ENCODE measurements at regions not wholly inside any gene's neighbourhood (a gene's known extent, or its start where the extent isn't known, plus 50 kb on each side); places are given as distances from the start of the nearest gene placed in this dataset.

DNA sequence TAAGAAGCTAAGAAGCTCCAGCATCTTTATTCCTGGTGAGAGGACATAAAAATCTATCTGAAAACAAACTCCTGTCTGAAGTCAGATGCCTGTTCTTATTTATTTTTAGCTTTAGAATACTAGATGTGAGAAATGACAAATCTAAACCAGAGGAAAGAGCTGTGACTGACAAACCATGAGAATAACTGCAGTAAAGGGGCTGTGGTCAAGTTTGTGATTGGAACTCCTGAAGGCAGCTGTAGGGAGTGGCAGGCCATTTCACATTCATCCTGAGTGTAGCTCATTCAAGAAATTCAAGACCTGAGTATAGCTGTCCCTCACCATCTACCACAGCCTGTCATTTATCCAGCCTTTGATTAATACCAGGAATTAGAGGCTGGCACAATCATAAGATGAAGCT, 718.8 kb downstream of the BRINP1 start:
- Histone ChIP-seq H3K4me3 (no peak overlapping the region), H3K4me1 (no peaks in the 10 kb centered on the region), H3K27me3 (no peaks in the 10 kb centered on the region), H3K36me3 (no peaks in the 10 kb centered on the region), H3K9me3 (peaks cover 0 to 17% (median 0%) of the 10 kb centered on the region in 3 donors), H3K27ac (no peak overlapping the region)
- TF ChIP-seq EP300 (IDR thresholded peaks at IDR 0.05) (no peak), POLR2AphosphoS5 (IDR thresholded peaks at IDR 0.05) (no peak), POLR2A (IDR thresholded peaks at IDR 0.05) (no peak)
- TF ChIP-seq, protein P1, sequence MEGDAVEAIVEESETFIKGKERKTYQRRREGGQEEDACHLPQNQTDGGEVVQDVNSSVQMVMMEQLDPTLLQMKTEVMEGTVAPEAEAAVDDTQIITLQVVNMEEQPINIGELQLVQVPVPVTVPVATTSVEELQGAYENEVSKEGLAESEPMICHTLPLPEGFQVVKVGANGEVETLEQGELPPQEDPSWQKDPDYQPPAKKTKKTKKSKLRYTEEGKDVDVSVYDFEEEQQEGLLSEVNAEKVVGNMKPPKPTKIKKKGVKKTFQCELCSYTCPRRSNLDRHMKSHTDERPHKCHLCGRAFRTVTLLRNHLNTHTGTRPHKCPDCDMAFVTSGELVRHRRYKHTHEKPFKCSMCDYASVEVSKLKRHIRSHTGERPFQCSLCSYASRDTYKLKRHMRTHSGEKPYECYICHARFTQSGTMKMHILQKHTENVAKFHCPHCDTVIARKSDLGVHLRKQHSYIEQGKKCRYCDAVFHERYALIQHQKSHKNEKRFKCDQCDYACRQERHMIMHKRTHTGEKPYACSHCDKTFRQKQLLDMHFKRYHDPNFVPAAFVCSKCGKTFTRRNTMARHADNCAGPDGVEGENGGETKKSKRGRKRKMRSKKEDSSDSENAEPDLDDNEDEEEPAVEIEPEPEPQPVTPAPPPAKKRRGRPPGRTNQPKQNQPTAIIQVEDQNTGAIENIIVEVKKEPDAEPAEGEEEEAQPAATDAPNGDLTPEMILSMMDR (IDR thresholded peaks at IDR 0.05): no peak
- no peak for ATAC-seq

DNA sequence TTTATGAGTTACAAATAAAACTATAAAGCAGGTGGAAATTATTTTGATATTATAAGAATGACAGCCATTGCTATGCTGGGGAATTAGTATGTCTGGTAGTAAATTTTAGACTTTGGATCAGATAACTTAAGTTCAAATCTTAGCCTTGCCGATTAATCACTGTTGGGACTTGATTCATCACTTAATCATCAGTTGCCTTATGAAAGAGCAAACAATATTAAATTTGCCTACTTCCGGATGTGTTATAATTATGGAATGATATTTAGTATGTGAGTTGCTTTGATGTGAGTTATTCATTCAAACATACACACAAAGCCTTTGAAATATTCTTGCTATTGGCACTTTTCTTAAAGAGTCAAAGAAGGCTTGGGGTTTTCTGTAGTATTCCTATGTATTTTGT, 717.7 kb downstream of the BRINP1 start:
- Histone ChIP-seq H3K27ac (no peak overlapping the region), H3K4me3 (no peak overlapping the region), H3K9me3 (peaks cover 0 to 9% (median 0%) of the 10 kb centered on the region in 3 donors), H3K36me3 (no peaks in the 10 kb centered on the region), H3K4me1 (no peaks in the 10 kb centered on the region), H3K27me3 (no peaks in the 10 kb centered on the region)
- 64 to 69% methylated on average over 2 of the region's 2 CpGs for WGBS, 2 donors (ENCODE audit: low coverage in 1 of 2)
- TF ChIP-seq EP300 (IDR thresholded peaks at IDR 0.05): no peak
- no peak for TF ChIP-seq POLR2A (IDR thresholded peaks at IDR 0.05)
- TF ChIP-seq, protein P1 (IDR thresholded peaks at IDR 0.05): no peak
- no peak for TF ChIP-seq POLR2AphosphoS5 (IDR thresholded peaks at IDR 0.05)
- ATAC-seq: no peak

DNA sequence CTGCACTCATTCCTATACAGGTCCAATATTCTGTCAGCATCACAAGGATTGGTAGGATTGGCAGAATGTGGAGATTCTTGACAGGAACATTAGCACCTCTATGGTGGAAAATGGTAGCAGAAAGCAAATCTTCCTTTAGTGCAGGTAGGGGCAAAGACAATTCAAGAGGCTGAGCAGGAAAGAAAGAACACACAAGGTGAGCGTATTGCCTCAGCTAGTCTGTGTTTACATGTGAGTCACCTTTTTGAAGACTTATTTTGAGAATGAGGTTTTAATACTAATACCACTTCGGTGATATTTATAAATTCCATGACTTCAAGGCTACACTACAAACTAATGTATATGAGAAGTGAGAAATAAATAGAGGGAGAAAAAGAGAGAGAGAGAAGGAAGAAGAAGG, 717.0 kb downstream of the BRINP1 start:
- 37 to 40% methylated on average over 2 of the region's 2 CpGs for WGBS, 2 donors (ENCODE audit: low coverage in 1 of 2)
- ATAC-seq: no peak
- H3K27ac ChIP-seq: no peak overlapping the region
- peaks cover 0 to 1% (median 0%) of the 10 kb centered on the region in 3 donors for H3K9me3 ChIP-seq
- TF ChIP-seq POLR2A (IDR thresholded peaks at IDR 0.05) (no peak), EP300 (IDR thresholded peaks at IDR 0.05) (no peak), POLR2AphosphoS5 (IDR thresholded peaks at IDR 0.05) (no peak)
- TF ChIP-seq, protein P1 (IDR thresholded peaks at IDR 0.05): no peak
- no peaks in the 10 kb centered on the region for H3K4me1 ChIP-seq
- H3K36me3 ChIP-seq: no peaks in the 10 kb centered on the region
- H3K27me3 ChIP-seq: no peaks in the 10 kb centered on the region
- no peak overlapping the region for H3K4me3 ChIP-seq

DNA sequence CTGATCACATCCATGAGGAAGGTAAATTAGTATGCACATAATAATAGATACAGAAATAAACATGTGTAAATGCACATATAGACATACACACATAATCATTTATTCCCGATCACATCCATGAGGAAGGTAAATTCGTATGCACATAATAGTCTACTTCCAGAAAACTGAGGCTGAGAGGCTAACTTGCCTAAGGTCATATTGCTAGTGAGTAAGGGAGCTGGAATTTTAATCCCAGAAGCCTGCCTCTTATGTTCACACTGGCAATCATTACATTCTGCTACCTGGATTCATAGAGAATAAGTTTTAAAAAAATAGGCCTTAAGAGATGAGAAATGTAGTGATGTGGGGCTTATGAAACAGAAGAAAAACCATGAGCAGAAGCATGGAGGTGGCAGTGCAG, 716.3 kb downstream of the BRINP1 start:
- TF ChIP-seq, protein P1 (IDR thresholded peaks at IDR 0.05): no peak
- no peak for TF ChIP-seq POLR2A (IDR thresholded peaks at IDR 0.05)
- TF ChIP-seq EP300 (IDR thresholded peaks at IDR 0.05): no peak
- no peak for TF ChIP-seq POLR2AphosphoS5 (IDR thresholded peaks at IDR 0.05)
- H3K27me3 ChIP-seq: no peaks in the 10 kb centered on the region
- no peak overlapping the region for H3K4me3 ChIP-seq
- no peaks in the 10 kb centered on the region for H3K36me3 ChIP-seq
- no peaks in the 10 kb centered on the region for H3K4me1 ChIP-seq
- no peak overlapping the region for H3K27ac ChIP-seq
- WGBS, 2 donors (ENCODE audit: low coverage in 1 of 2): 81 to 84% methylated on average over 2 of the region's 2 CpGs
- no peaks in the 10 kb centered on the region for H3K9me3 ChIP-seq
- no peak for ATAC-seq

DNA sequence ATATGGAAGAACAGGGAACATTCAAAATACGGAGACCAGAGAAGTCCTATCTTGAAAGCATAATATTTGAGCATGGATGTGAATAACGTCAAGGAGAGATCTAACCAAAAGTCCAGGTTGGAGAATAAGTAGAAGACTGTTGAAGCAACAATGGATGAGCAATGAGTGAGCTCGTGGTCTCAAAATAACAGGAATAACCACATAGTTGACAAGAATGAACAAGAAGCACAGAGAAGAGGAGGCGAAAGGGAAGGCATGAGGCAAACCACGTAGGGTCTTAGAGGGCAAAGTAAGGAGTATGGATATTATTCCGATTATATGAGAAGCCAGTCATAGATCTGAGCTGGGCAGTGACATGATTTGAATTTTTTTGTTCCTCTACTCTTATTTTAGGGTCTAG, 710.2 kb downstream of the BRINP1 start:
- Histone ChIP-seq H3K9me3 (no peaks in the 10 kb centered on the region), H3K4me3 (no peak overlapping the region), H3K27ac (no peak overlapping the region), H3K4me1 (no peaks in the 10 kb centered on the region), H3K36me3 (no peaks in the 10 kb centered on the region), H3K27me3 (no peaks in the 10 kb centered on the region)
- TF ChIP-seq POLR2AphosphoS5 (IDR thresholded peaks at IDR 0.05): no peak
- TF ChIP-seq POLR2A (IDR thresholded peaks at IDR 0.05): no peak
- TF ChIP-seq, protein P1 (IDR thresholded peaks at IDR 0.05): no peak
- TF ChIP-seq EP300 (IDR thresholded peaks at IDR 0.05): no peak
- ATAC-seq: no peak
- 55 to 61% methylated on average over 5 to 6 of the region's 6 CpGs for WGBS, 2 donors (ENCODE audit: low coverage in 1 of 2)
